Testis (tissue), 2 donors: ENCODE measurements at regions not wholly inside any gene's neighbourhood (a gene's known extent, or its start where the extent isn't known, plus 50 kb on each side); places are given as distances from the start of the nearest gene placed in this dataset.

Source experiments
- DNase-seq: peaks from one replicate; pipeline ENCODE4 v3.0.0-alpha.2; 2019
- H3K27ac ChIP-seq, 2 donors: fragments of 200-600 bp; sonication (generic); one replicate each; pipeline ENCODE4 v1.5.1; 2019
- H3K27me3 ChIP-seq: fragments of 200-600 bp; sonication (generic); one replicate; pipeline ENCODE4 v1.5.1; 2019
- H3K36me3 ChIP-seq: fragments of 200-600 bp; sonication (generic); one replicate; pipeline ENCODE4 v1.5.1; 2017; ENCODE audit warnings: low read depth; ENCODE audit errors: missing control alignments
- H3K4me1 ChIP-seq: fragments of 200-600 bp; sonication (generic); one replicate; pipeline ENCODE4 v1.5.1; 2019
- H3K4me3 ChIP-seq, 2 donors: fragments of 200-600 bp; sonication (generic); one replicate each; pipeline ENCODE4 v1.5.1; 2017 to 2019
- H3K9me3 ChIP-seq: fragments of 200-600 bp; sonication (generic); one replicate; pipeline ENCODE4 v1.5.1; 2017
- POLR2A ChIP-seq: fragments of 450-650 bp; IDR thresholded peaks from one replicate; pipeline ENCODE4 v1.6.1; 2017; ENCODE audit warnings: antibody characterized with exemption, mild to moderate bottlenecking, moderate library complexity
- WGBS, 2 donors: methylation state at CpG; one replicate each; pipeline ENCODE4 v1.1.5; 2018; 5-methylcytosine and 5-hydroxymethylcytosine counted together
- intact Hi-C: fragments of 100-400 bp; cut with DNase I; formaldehyde crosslinking; loops from one replicate; pipeline ENCODE4 v1.15.1; 2023; ENCODE audit warnings: low total_unique reads
- TF ChIP-seq, protein P1 (sequence below), 3 experiments: fragments of 450-650 bp in 2 of 3; fragments of 200-600 bp in 1 of 3; sonication (generic) in 1 of 3; IDR thresholded peaks; one replicate each; pipeline ENCODE4 v1.5.1; 2016 to 2019; ENCODE audit warnings: antibody characterized with exemption in 3 of 3, mild to moderate bottlenecking in 2 of 3, moderate library complexity in 1 of 3

DNA sequence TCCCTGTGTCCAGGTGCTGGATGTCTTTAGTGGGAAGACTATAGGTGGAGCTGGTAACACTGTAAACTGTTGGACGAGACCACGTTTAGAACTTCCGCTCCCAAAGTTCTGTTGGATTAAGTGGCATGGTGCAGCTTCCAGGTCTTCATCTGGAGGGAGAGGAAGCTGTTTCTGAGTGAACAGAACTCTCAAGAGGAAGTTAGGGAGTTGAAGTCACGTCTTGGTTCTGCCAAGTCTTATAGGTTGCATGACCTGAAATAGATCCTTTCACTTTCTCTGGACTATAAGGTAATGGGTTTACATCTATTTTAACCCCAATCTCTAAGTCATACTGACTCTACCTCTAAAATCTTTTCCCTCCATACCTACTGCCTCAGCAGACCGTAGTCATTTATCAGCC is 97.4 kb upstream of the TNR start:
- DNase-seq, result no peak
- 66 to 71% methylated on average over 5 of the region's 5 CpGs for WGBS, 2 donors
- Histone ChIP-seq H3K36me3 (no peaks in the 10 kb centered on the region), H3K27me3 (no peaks in the 10 kb centered on the region), H3K4me1 (no peaks in the 10 kb centered on the region), H3K27ac (no peak overlapping the region), H3K9me3 (no peaks in the 10 kb centered on the region), H3K4me3 (no peak overlapping the region)
- intact Hi-C loops, result no loop called here
- TF ChIP-seq POLR2A, result no peak
- TF ChIP-seq, protein P1, sequence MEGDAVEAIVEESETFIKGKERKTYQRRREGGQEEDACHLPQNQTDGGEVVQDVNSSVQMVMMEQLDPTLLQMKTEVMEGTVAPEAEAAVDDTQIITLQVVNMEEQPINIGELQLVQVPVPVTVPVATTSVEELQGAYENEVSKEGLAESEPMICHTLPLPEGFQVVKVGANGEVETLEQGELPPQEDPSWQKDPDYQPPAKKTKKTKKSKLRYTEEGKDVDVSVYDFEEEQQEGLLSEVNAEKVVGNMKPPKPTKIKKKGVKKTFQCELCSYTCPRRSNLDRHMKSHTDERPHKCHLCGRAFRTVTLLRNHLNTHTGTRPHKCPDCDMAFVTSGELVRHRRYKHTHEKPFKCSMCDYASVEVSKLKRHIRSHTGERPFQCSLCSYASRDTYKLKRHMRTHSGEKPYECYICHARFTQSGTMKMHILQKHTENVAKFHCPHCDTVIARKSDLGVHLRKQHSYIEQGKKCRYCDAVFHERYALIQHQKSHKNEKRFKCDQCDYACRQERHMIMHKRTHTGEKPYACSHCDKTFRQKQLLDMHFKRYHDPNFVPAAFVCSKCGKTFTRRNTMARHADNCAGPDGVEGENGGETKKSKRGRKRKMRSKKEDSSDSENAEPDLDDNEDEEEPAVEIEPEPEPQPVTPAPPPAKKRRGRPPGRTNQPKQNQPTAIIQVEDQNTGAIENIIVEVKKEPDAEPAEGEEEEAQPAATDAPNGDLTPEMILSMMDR (IDR thresholded peaks at IDR 0.05), result no peak

DNA sequence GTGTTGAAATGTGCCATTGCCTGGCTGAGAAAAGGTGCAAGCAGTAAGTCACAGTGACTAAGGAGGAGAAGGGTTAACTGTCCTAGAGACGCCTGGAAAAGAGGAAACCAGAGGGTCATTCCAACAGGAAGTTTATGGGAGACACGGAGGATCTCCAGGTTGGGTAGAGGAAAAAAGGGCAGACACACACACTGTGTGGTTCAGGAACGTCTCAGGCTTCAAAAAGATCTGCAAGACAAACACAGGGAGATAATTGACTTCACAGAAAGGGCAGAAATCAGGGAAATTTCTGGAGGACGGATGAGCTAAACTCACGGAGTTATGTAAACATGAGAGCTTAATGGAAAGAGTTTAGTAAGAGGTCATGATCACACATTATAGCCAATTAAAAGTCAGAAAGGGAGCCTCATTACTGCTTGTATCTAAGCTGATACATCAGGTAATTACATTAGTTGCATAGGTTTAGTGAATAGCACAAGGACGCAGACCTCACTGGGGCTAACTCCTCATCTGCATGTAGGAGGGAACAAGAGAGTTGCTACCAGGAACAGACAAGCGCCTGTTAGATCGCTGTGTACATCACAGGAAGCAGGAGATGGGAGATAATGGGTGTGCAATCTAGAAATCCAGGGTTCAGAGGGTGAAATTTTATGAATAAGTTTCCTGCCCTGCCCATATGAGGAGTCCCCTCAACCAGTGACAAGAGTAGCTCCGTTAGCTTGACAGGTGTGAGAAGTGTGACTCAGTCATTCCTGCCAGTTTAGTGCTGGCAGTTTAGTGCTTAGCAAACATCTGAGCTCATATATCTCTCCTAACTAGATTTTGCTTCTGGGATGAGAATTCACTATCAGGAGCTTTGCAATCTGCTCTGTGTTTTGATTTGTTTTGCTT is 96.6 kb upstream of the TNR start:
- TF ChIP-seq, protein P1 (IDR thresholded peaks at IDR 0.05), result no peak
- TF ChIP-seq POLR2A, result no peak
- no peak for DNase-seq
- 33 to 34% methylated on average over 9 of the region's 9 CpGs for WGBS, 2 donors
- H3K4me3 ChIP-seq, result no peak overlapping the region
- no peak overlapping the region for H3K27ac ChIP-seq
- H3K27me3 ChIP-seq, result no peaks in the 10 kb centered on the region
- no peaks in the 10 kb centered on the region for H3K36me3 ChIP-seq
- no peaks in the 10 kb centered on the region for H3K9me3 ChIP-seq
- H3K4me1 ChIP-seq, result no peaks in the 10 kb centered on the region
- intact Hi-C loops, result no loop called here

DNA sequence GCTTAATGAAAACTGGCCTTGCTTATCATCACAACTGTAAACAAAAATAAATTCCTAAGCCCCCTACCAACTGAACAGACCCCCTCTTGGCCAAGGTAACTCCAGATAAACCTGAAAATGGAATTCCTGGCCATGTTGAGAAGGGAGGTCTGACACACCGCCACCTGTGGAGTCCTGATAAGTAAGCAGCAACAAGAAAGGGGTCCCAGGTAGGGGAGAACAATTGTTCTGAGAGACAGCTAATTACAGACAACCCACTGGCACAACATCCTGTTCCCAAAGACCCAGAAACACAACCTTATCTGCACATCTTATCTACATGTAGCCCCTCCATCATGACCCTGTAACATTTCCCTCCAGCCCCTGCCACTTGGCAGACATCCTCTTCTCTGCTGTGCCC is 91.2 kb upstream of the TNR start:
- H3K4me3 ChIP-seq, result no peak overlapping the region
- H3K27me3 ChIP-seq, result no peaks in the 10 kb centered on the region
- no peaks in the 10 kb centered on the region for H3K36me3 ChIP-seq
- no peak for TF ChIP-seq POLR2A
- TF ChIP-seq, protein P1 (IDR thresholded peaks at IDR 0.05), result no peak
- H3K27ac ChIP-seq, result no peak overlapping the region
- intact Hi-C loops, result no loop called here
- 83 to 86% methylated on average over 1 of the region's 1 CpG for WGBS, 2 donors
- H3K9me3 ChIP-seq, result no peaks in the 10 kb centered on the region
- no peak for DNase-seq
- H3K4me1 ChIP-seq, result no peaks in the 10 kb centered on the region

DNA sequence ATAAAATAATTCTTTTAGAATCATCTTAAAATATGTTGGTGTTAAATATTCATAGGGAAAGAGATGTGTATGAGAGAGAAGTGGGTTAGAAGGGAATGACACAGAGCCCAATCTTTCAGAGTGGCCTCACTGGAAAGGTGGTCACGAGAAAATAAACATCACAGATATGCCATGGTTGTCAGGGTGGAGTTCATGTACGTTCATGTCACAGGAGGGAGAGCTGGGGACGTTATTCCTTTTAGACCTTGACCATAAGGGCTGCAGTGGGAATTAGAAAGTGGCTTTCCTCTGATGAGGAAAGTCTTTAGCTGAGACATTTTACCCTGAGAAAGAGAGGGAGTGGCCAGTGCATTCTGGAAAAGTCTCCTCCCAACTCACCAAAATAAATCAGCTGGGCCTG is 90.6 kb upstream of the TNR start:
- WGBS, 2 donors, result 70 to 75% methylated on average over 3 of the region's 3 CpGs
- intact Hi-C loops, result no loop called here
- no peak for TF ChIP-seq POLR2A
- TF ChIP-seq, protein P1 (IDR thresholded peaks at IDR 0.05), result no peak
- H3K27ac ChIP-seq, result no peak overlapping the region
- H3K27me3 ChIP-seq, result no peaks in the 10 kb centered on the region
- H3K4me1 ChIP-seq, result no peaks in the 10 kb centered on the region
- H3K4me3 ChIP-seq, result no peak overlapping the region
- H3K9me3 ChIP-seq, result no peaks in the 10 kb centered on the region
- H3K36me3 ChIP-seq, result no peaks in the 10 kb centered on the region
- no peak for DNase-seq

DNA sequence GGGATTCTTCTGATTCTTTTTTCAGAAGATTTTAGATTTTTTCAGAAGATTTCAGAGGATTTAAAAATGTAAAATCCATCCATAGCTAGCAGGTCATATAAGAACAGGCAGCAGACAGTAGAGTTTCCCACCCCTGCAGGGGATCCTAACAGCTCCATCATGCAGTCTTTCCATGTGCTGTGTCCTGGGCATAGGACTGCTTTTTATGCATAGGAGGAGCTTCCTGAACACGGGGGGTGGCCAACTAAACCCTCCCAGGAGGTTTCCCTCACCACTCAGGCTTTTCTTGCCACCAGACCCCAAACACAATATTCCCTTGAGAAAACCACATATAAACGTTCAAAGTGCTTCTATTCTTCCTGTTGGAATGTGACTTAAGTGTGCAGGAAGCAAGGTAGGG is 90.1 kb upstream of the TNR start:
- intact Hi-C loops, result no loop called here
- 35 to 42% methylated on average over 2 of the region's 2 CpGs for WGBS, 2 donors
- H3K27ac ChIP-seq, result no peak overlapping the region

More for the DNA sequence above, 90.1 kb upstream of the TNR start:
- TF ChIP-seq, protein P1 (IDR thresholded peaks at IDR 0.05), result no peak
- no peak for TF ChIP-seq POLR2A
- no peaks in the 10 kb centered on the region for H3K9me3 ChIP-seq
- H3K4me3 ChIP-seq, result no peak overlapping the region
- no peaks in the 10 kb centered on the region for H3K4me1 ChIP-seq
- H3K36me3 ChIP-seq, result no peaks in the 10 kb centered on the region
- no peak for DNase-seq
- H3K27me3 ChIP-seq, result no peaks in the 10 kb centered on the region
